ENCODE measurements at regions not wholly inside any gene's neighbourhood (a gene's known extent, or its start where the extent isn't known, plus 50 kb on each side); places are given as distances from the start of the nearest gene placed in this dataset.

- 77 to 84% methylated on average over 4 of the region's 4 CpGs for WGBS, 2 donors
- intact Hi-C loops (cut with DNase I; ENCODE audit: low total_unique reads) = no loop called here
- H3K4me3 ChIP-seq (ENCODE audit: low read depth, poor library complexity, severe bottlenecking) = no peak overlapping the region
- no peak for TF ChIP-seq POLR2A (IDR thresholded peaks at IDR 0.05)
- TF ChIP-seq CTCF (IDR thresholded peaks at IDR 0.05) = no peak
- no peak for DNase-seq (ENCODE audit: low spot score in 2 of 2)
Observed at GRCh38 chr7:35424440-35424839, 170.5 kb upstream of the TBX20 start.

- TF ChIP-seq CTCF (IDR thresholded peaks at IDR 0.05) = no peak
- TF ChIP-seq POLR2A (IDR thresholded peaks at IDR 0.05) = no peak
- DNase-seq (ENCODE audit: low spot score in 2 of 2) = no peak
- intact Hi-C loops (cut with DNase I; ENCODE audit: low total_unique reads) = no loop called here
- WGBS, 2 donors = 89 to 92% methylated on average over 2 of the region's 2 CpGs
- H3K4me3 ChIP-seq (ENCODE audit: low read depth, poor library complexity, severe bottlenecking) = no peak overlapping the region
Observed at GRCh38 chr7:35422715-35423114, 168.8 kb upstream of the TBX20 start.

GRCh38 chr7:35420656-35421055 lies 166.8 kb upstream of the TBX20 start:
- TF ChIP-seq POLR2A (IDR thresholded peaks at IDR 0.05) = no peak
- TF ChIP-seq CTCF (IDR thresholded peaks at IDR 0.05) = no peak
- no peak for DNase-seq (ENCODE audit: low spot score in 2 of 2)
- 50 to 71% methylated on average over 4 of the region's 4 CpGs for WGBS, 2 donors
- no peak overlapping the region for H3K4me3 ChIP-seq (ENCODE audit: low read depth, poor library complexity, severe bottlenecking)
- intact Hi-C loops (cut with DNase I; ENCODE audit: low total_unique reads) = no loop called here

- DNase-seq (ENCODE audit: low spot score in 2 of 2) = no peak
- no peak overlapping the region for H3K4me3 ChIP-seq (ENCODE audit: low read depth, poor library complexity, severe bottlenecking)
- 69 to 72% methylated on average over 5 of the region's 5 CpGs for WGBS, 2 donors
- TF ChIP-seq CTCF (IDR thresholded peaks at IDR 0.05) (no peak), POLR2A (IDR thresholded peaks at IDR 0.05) (no peak)
- intact Hi-C loops (cut with DNase I; ENCODE audit: low total_unique reads) = no loop called here
Observed at GRCh38 chr7:35419391-35419755, 165.5 kb upstream of the TBX20 start.

- no peak overlapping the region for H3K4me3 ChIP-seq (ENCODE audit: low read depth, poor library complexity, severe bottlenecking)
- intact Hi-C loops (cut with DNase I; ENCODE audit: low total_unique reads) = no loop called here
- 80 to 81% methylated on average over 24 of the region's 24 CpGs for WGBS, 2 donors
- DNase-seq (ENCODE audit: low spot score in 2 of 2) = no peak
- no peak for TF ChIP-seq CTCF (IDR thresholded peaks at IDR 0.05)
- TF ChIP-seq POLR2A (IDR thresholded peaks at IDR 0.05) = no peak
Observed at GRCh38 chr7:35418716-35419390, 165.0 kb upstream of the TBX20 start.

- DNase-seq (ENCODE audit: low spot score in 2 of 2) = no peak
- WGBS, 2 donors = 88 to 89% methylated on average over 2 of the region's 2 CpGs
- H3K4me3 ChIP-seq (ENCODE audit: low read depth, poor library complexity, severe bottlenecking) = no peak overlapping the region
- TF ChIP-seq CTCF (IDR thresholded peaks at IDR 0.05) (no peak), POLR2A (IDR thresholded peaks at IDR 0.05) (no peak)
- intact Hi-C loops (cut with DNase I; ENCODE audit: low total_unique reads) = no loop called here
Observed at GRCh38 chr7:35416568-35416967, 162.7 kb upstream of the TBX20 start.
